Effector memory CD4-positive, alpha-beta T cell (primary cell): ENCODE measurements at regions not wholly inside any gene's neighbourhood (a gene's known extent, or its start where the extent isn't known, plus 50 kb on each side); places are given as distances from the start of the nearest gene placed in this dataset.
"Not testable (repeated sequence)": the region's sequence is repeated elsewhere in the genome, so short reads cannot be mapped to it uniquely, and the experiment has no call there.

Experiments
- DNase-seq, 3 donors: peaks; one replicate each; pipeline ENCODE4 v3.0.0-alpha.2; 2020
- H3K27ac ChIP-seq: 2 replicates; pipeline ENCODE4 v1.7.0; 2013; ENCODE audit warnings: mild to moderate bottlenecking, low read length, moderate library complexity; ENCODE audit not compliant: insufficient read depth, poor library complexity, severe bottlenecking
- H3K27me3 ChIP-seq: replicated peaks from 2 replicates; pipeline ENCODE4 v1.7.0; 2013; ENCODE audit warnings: mild to moderate bottlenecking, low read length; ENCODE audit not compliant: insufficient read depth, control insufficient read depth, poor library complexity, severe bottlenecking
- H3K36me3 ChIP-seq: 2 replicates; pipeline ENCODE4 v1.7.0; 2013; ENCODE audit warnings: mild to moderate bottlenecking, low read length, moderate library complexity; ENCODE audit not compliant: control insufficient read depth, insufficient read depth
- H3K4me1 ChIP-seq: 2 replicates; pipeline ENCODE4 v1.7.0; 2013; ENCODE audit warnings: low read length, mild to moderate bottlenecking; ENCODE audit not compliant: control insufficient read depth, insufficient read depth, poor library complexity, severe bottlenecking
- H3K4me3 ChIP-seq: 2 replicates; pipeline ENCODE4 v1.7.0; 2013; ENCODE audit warnings: low read length, low read depth, mild to moderate bottlenecking; ENCODE audit not compliant: insufficient read depth, poor library complexity, severe bottlenecking
- H3K9me3 ChIP-seq: 2 replicates; pipeline ENCODE4 v1.7.0; 2013; ENCODE audit warnings: mild to moderate bottlenecking, low read length, moderate library complexity; ENCODE audit not compliant: control insufficient read depth

GRCh38 chr6:66278115-66278514, 571.1 kb upstream of the EYS start:
- no peak overlapping the region for H3K27ac ChIP-seq
- no peak for DNase-seq
- no peak overlapping the region for H3K4me3 ChIP-seq
- H3K4me1 ChIP-seq: no peaks in the 10 kb centered on the region
- H3K9me3 ChIP-seq: no peaks in the 10 kb centered on the region
- H3K36me3 ChIP-seq: no peaks in the 10 kb centered on the region
- no peaks in the 10 kb centered on the region for H3K27me3 ChIP-seq

GRCh38 chr6:66277400-66277799, 570.4 kb upstream of the EYS start:
- Histone ChIP-seq H3K27ac (no peak overlapping the region), H3K4me3 (no peak overlapping the region), H3K4me1 (no peaks in the 10 kb centered on the region), H3K36me3 (no peaks in the 10 kb centered on the region), H3K27me3 (no peaks in the 10 kb centered on the region), H3K9me3 (no peaks in the 10 kb centered on the region)
- no peak for DNase-seq

GRCh38 chr6:66265737-66266136, 558.7 kb upstream of the EYS start:
- Histone ChIP-seq H3K36me3 (no peaks in the 10 kb centered on the region), H3K9me3 (no peaks in the 10 kb centered on the region), H3K27me3 (no peaks in the 10 kb centered on the region), H3K4me1 (no peaks in the 10 kb centered on the region), H3K4me3 (no peak overlapping the region), H3K27ac (no peak overlapping the region)
- no peak for DNase-seq

- Histone ChIP-seq H3K4me1 (no peaks in the 10 kb centered on the region), H3K27me3 (no peaks in the 10 kb centered on the region), H3K4me3 (no peak overlapping the region), H3K9me3 (no peaks in the 10 kb centered on the region), H3K27ac (no peak overlapping the region), H3K36me3 (no peaks in the 10 kb centered on the region)
- DNase-seq: no peak
These were observed 557.4 kb upstream of the EYS start for GRCh38 chr6:66264376-66264775.

- H3K4me3 ChIP-seq, H3K27me3 ChIP-seq, H3K4me1 ChIP-seq, H3K36me3 ChIP-seq, DNase-seq, H3K27ac ChIP-seq, H3K9me3 ChIP-seq: not testable (repeated sequence)
These were observed 551.9 kb upstream of the EYS start for GRCh38 chr6:66258731-66259487.

GRCh38 chr6:66245231-66245630, 538.2 kb upstream of the EYS start:
- H3K4me3 ChIP-seq: no peak overlapping the region
- no peak for DNase-seq
- H3K27ac ChIP-seq: no peak overlapping the region
- no peaks in the 10 kb centered on the region for H3K27me3 ChIP-seq
- H3K4me1 ChIP-seq: no peaks in the 10 kb centered on the region
- no peaks in the 10 kb centered on the region for H3K36me3 ChIP-seq
- H3K9me3 ChIP-seq: no peaks in the 10 kb centered on the region

- Histone ChIP-seq H3K4me1 (no peaks in the 10 kb centered on the region), H3K27ac (no peak overlapping the region), H3K27me3 (no peaks in the 10 kb centered on the region), H3K4me3 (no peak overlapping the region), H3K36me3 (no peaks in the 10 kb centered on the region), H3K9me3 (no peaks in the 10 kb centered on the region)
- DNase-seq: no peak
These were observed 531.8 kb upstream of the EYS start for GRCh38 chr6:66238851-66239250.

- H3K27ac ChIP-seq: no peak overlapping the region
- H3K27me3 ChIP-seq: no peaks in the 10 kb centered on the region
- no peak overlapping the region for H3K4me3 ChIP-seq
- no peaks in the 10 kb centered on the region for H3K36me3 ChIP-seq
- no peaks in the 10 kb centered on the region for H3K9me3 ChIP-seq
- DNase-seq: no peak
- H3K4me1 ChIP-seq: no peaks in the 10 kb centered on the region
These were observed 525.9 kb upstream of the EYS start for GRCh38 chr6:66232890-66233289.

GRCh38 chr6:66230591-66230990, 523.6 kb upstream of the EYS start:
- no peaks in the 10 kb centered on the region for H3K4me1 ChIP-seq
- DNase-seq: no peak
- no peaks in the 10 kb centered on the region for H3K9me3 ChIP-seq
- H3K36me3 ChIP-seq: no peaks in the 10 kb centered on the region
- no peak overlapping the region for H3K4me3 ChIP-seq
- no peak overlapping the region for H3K27ac ChIP-seq
- H3K27me3 ChIP-seq: no peaks in the 10 kb centered on the region

GRCh38 chr6:66226109-66226508, 519.1 kb upstream of the EYS start:
- Histone ChIP-seq H3K27ac (no peak overlapping the region), H3K36me3 (no peaks in the 10 kb centered on the region), H3K9me3 (no peaks in the 10 kb centered on the region), H3K4me3 (no peak overlapping the region), H3K27me3 (no peaks in the 10 kb centered on the region), H3K4me1 (no peaks in the 10 kb centered on the region)
- DNase-seq: no peak
